ENCODE measurements at regions not wholly inside any gene's neighbourhood (a gene's known extent, or its start where the extent isn't known, plus 50 kb on each side); places are given as distances from the start of the nearest gene placed in this dataset.

GRCh38 chr3:21955406-21955805 lies 204.4 kb upstream of the ZNF385D start:
- no peak for TF ChIP-seq CTCF (IDR thresholded peaks at IDR 0.05)
- TF ChIP-seq POLR2A (IDR thresholded peaks at IDR 0.05): no peak

All from stomach (tissue), 4 donors.